ENCODE measurements at regions not wholly inside any gene's neighbourhood (a gene's known extent, or its start where the extent isn't known, plus 50 kb on each side); places are given as distances from the start of the nearest gene placed in this dataset.

DNA sequence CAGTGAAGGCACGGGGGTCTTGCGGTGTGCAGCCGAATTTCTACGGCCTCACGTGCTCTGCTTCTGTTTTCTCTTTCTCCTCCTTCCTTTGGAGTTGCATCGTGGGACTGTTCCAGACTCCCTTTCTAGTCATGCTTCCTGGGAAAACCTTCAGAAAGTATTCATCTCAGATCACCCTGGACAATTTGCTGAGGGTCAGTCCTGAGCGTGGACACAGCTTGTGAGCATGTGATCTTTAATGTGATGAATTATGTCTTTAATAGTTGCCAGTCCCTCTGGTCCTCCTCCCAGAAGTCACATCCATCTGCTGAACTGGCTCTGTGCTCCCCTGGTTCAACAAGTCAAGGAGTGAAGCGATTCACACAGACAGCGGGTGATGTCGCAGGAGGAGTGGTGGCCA is 145.0 kb upstream of the PDE10A start:
- H3K27ac ChIP-seq = no peak overlapping the region
- TF ChIP-seq POLR2AphosphoS5 (IDR thresholded peaks at IDR 0.05) (no peak), EP300 (IDR thresholded peaks at IDR 0.05) (no peak), POLR2A (IDR thresholded peaks at IDR 0.05) (no peak)
- TF ChIP-seq, protein P1, sequence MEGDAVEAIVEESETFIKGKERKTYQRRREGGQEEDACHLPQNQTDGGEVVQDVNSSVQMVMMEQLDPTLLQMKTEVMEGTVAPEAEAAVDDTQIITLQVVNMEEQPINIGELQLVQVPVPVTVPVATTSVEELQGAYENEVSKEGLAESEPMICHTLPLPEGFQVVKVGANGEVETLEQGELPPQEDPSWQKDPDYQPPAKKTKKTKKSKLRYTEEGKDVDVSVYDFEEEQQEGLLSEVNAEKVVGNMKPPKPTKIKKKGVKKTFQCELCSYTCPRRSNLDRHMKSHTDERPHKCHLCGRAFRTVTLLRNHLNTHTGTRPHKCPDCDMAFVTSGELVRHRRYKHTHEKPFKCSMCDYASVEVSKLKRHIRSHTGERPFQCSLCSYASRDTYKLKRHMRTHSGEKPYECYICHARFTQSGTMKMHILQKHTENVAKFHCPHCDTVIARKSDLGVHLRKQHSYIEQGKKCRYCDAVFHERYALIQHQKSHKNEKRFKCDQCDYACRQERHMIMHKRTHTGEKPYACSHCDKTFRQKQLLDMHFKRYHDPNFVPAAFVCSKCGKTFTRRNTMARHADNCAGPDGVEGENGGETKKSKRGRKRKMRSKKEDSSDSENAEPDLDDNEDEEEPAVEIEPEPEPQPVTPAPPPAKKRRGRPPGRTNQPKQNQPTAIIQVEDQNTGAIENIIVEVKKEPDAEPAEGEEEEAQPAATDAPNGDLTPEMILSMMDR (IDR thresholded peaks at IDR 0.05) = no peak
- H3K4me1 ChIP-seq = peaks cover 0 to 11% (median 1%) of the 10 kb centered on the region in 4 donors
- peaks cover 0 to 17% (median 10%) of the 10 kb centered on the region in 3 donors for H3K27me3 ChIP-seq
- no peaks in the 10 kb centered on the region for H3K9me3 ChIP-seq
- no peaks in the 10 kb centered on the region for H3K36me3 ChIP-seq
- H3K4me3 ChIP-seq = no peak overlapping the region
- intact Hi-C loops (cut with DNase I) = no loop called here
- no peak for DNase-seq
- WGBS, 2 donors = 90% methylated on average over 10 of the region's 10 CpGs

DNA sequence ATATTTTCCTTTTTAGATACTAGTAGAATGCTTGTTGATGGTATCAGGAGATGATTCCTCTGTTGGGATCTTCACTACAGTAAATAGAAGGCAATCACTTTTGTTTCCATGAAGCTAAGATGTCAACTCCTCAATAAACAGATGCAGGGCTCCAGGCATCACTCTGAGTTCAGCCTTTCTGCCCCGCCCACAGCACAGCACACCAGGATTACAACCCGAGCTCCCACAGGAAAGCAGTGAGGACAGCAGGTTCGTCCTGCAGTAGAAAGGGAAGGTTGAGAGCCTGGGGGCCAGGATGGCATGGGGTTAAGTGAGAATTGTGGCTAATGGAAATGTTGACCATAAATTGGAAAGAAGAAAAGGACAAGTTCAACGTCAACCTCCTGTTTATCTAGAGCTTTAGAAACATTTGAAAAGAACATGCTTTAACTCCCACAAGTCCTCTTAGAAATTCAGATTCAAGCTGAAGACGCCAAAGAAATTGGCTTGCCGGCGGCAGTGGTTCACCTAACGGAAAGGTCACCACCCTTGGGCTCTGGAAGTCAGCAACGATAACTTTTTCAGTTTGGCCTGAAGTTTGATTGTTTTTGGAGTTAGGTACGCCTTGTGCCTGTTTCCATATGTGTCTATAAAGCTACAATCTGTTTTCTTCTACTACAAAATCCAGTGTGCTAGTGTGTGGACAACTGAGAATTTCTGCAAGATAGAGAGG is 144.4 kb upstream of the PDE10A start:
- peaks cover 0 to 17% (median 10%) of the 10 kb centered on the region in 3 donors for H3K27me3 ChIP-seq
- WGBS, 2 donors = 56 to 69% methylated on average over 10 of the region's 10 CpGs
- H3K9me3 ChIP-seq = no peaks in the 10 kb centered on the region
- no peaks in the 10 kb centered on the region for H3K36me3 ChIP-seq
- H3K27ac ChIP-seq = no peak overlapping the region
- DNase-seq = no peak
- H3K4me3 ChIP-seq = no peak overlapping the region
- H3K4me1 ChIP-seq = peaks cover 0 to 11% (median 1%) of the 10 kb centered on the region in 4 donors
- intact Hi-C loops (cut with DNase I) = no loop called here
- TF ChIP-seq POLR2AphosphoS5 (IDR thresholded peaks at IDR 0.05) (no peak), EP300 (IDR thresholded peaks at IDR 0.05) (no peak), POLR2A (IDR thresholded peaks at IDR 0.05) (no peak)
- TF ChIP-seq, protein P1 (IDR thresholded peaks at IDR 0.05) = no peak

GRCh38 chr6:165806126-165806810 is 143.2 kb upstream of the PDE10A start:
- DNase-seq = no peak
- Histone ChIP-seq H3K36me3 (no peaks in the 10 kb centered on the region), H3K4me3 (no peak overlapping the region), H3K4me1 (peaks cover 0 to 11% (median 1%) of the 10 kb centered on the region in 4 donors), H3K27ac (no peak overlapping the region), H3K9me3 (no peaks in the 10 kb centered on the region), H3K27me3 (peaks cover 0 to 17% (median 10%) of the 10 kb centered on the region in 3 donors)
- intact Hi-C loops (cut with DNase I) = no loop called here
- no peak for TF ChIP-seq POLR2A (IDR thresholded peaks at IDR 0.05)
- TF ChIP-seq EP300 (IDR thresholded peaks at IDR 0.05) = no peak
- TF ChIP-seq, protein P1 (IDR thresholded peaks at IDR 0.05) = no peak
- TF ChIP-seq POLR2AphosphoS5 (IDR thresholded peaks at IDR 0.05) = no peak
- 68 to 78% methylated on average over 14 of the region's 14 CpGs for WGBS, 2 donors

DNA sequence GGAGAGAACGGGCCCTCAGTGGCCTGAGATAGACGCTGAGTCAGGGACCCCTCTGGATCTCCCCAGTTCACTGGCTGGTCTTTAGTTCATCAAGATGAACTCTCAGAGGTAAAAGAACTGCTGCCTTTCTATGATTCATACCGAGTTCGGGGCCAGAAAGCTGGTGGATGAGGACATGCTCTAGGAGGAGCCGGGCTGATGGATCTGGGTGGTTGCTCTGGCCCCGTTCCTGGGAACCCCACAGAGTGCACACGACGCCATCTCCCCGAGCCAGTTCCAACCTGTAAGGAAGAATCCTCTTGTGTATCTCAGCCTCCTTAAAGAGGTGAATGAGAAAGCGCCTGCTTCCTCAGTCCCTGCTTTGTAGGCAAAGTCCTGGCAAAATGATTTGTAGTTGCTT is 142.6 kb upstream of the PDE10A start:
- Histone ChIP-seq H3K4me3 (no peak overlapping the region), H3K4me1 (peaks cover 0 to 11% (median 1%) of the 10 kb centered on the region in 4 donors), H3K36me3 (no peaks in the 10 kb centered on the region), H3K27me3 (peaks cover 0 to 17% (median 10%) of the 10 kb centered on the region in 3 donors), H3K27ac (no peak overlapping the region), H3K9me3 (no peaks in the 10 kb centered on the region)
- no peak for DNase-seq
- 80 to 84% methylated on average over 10 of the region's 10 CpGs for WGBS, 2 donors
- no peak for TF ChIP-seq POLR2A (IDR thresholded peaks at IDR 0.05)
- TF ChIP-seq, protein P1 (IDR thresholded peaks at IDR 0.05) = no peak
- no peak for TF ChIP-seq POLR2AphosphoS5 (IDR thresholded peaks at IDR 0.05)
- TF ChIP-seq EP300 (IDR thresholded peaks at IDR 0.05) = no peak
- intact Hi-C loops (cut with DNase I) = no loop called here
